IMR-90 (cell line): ENCODE measurements at regions not wholly inside any gene's neighbourhood (a gene's known extent, or its start where the extent isn't known, plus 50 kb on each side); places are given as distances from the start of the nearest gene placed in this dataset.

Experiments used
- ATAC-seq: fragments of 200-7000 bp; cut with Tn5 transposase; 2 replicates; pipeline ENCODE4 v1.9.1; 2020; ENCODE audit warnings: low read depth, mild to moderate bottlenecking, moderate library complexity
- BruUV-seq: library from RNA; stranded (reverse); fragments of 400-500 nt; replicated peaks from 2 replicates; lab custom pipeline; 2021; lab: Mats Ljungman, UMichigan
- CTCF ChIA-PET: fragments of 300-600 bp; formaldehyde crosslinking; extraction: SDS; loops from one replicate; lab custom pipeline; 2021; ENCODE audit warnings: antibody characterized with exemption; lab: Yijun Ruan, JAX
- POLR2A ChIA-PET: fragments of 300-600 bp; sonication (Branson Sonifier 250); formaldehyde crosslinking; loops from one replicate; lab custom pipeline; 2022; ENCODE audit warnings: antibody characterized with exemption; ENCODE audit not compliant: unreplicated experiment; lab: Charles Lee
- DNase-seq: peaks from one replicate; pipeline ENCODE4 v3.0.0; 2013
- H2AFZ ChIP-seq: replicated peaks from 2 replicates; pipeline ENCODE3; 2013; ENCODE audit warnings: low read length, mild to moderate bottlenecking; ENCODE audit not compliant: poor library complexity
- H2AK5ac ChIP-seq: 2 replicates; pipeline ENCODE4 v1.6.1; 2013; ENCODE audit warnings: low read depth, low read length, inconsistent platforms
- H2AK9ac ChIP-seq: replicated peaks from 2 replicates; pipeline ENCODE3; 2013; ENCODE audit warnings: mild to moderate bottlenecking, low read depth, low read length, moderate library complexity; ENCODE audit not compliant: poor library complexity
- H2BK120ac ChIP-seq: 2 replicates; pipeline ENCODE4 v1.6.1; 2013; ENCODE audit warnings: low read depth, low read length, inconsistent platforms
- H2BK15ac ChIP-seq: 3 replicates; pipeline ENCODE4 v1.6.1; 2013; ENCODE audit warnings: low read depth, low read length, inconsistent platforms
- H2BK20ac ChIP-seq: 2 replicates; pipeline ENCODE4 v1.6.1; 2013; ENCODE audit warnings: low read depth, mild to moderate bottlenecking, inconsistent platforms, low read length, moderate library complexity
- H2BK5ac ChIP-seq: 2 replicates; pipeline ENCODE4 v1.6.1; 2013; ENCODE audit warnings: mild to moderate bottlenecking, low read depth, low read length, inconsistent platforms; ENCODE audit not compliant: poor library complexity, severe bottlenecking
- H3K14ac ChIP-seq: replicated peaks from 2 replicates; pipeline ENCODE4 v1.6.1; 2013; ENCODE audit warnings: low read depth, low read length, inconsistent platforms
- H3K18ac ChIP-seq: 2 replicates; pipeline ENCODE4 v1.6.1; 2013; ENCODE audit warnings: low read depth, low read length, control low read depth
- H3K23ac ChIP-seq: 2 replicates; pipeline ENCODE4 v1.6.1; 2013; ENCODE audit warnings: low read depth, low read length, inconsistent platforms
- H3K27ac ChIP-seq: 2 replicates; pipeline ENCODE4 v1.5.1; 2013; ENCODE audit warnings: mild to moderate bottlenecking, control low read depth, low read length; ENCODE audit not compliant: insufficient read depth
- H3K27me3 ChIP-seq: 2 replicates; pipeline ENCODE4 v1.6.1; 2013; ENCODE audit warnings: low read length; ENCODE audit not compliant: control insufficient read depth, insufficient read depth
- H3K36me3 ChIP-seq: 2 replicates; pipeline ENCODE4 v1.6.1; 2013; ENCODE audit warnings: low read length, mixed read lengths; ENCODE audit not compliant: control insufficient read depth, insufficient read depth
- H3K4ac ChIP-seq: 2 replicates; pipeline ENCODE4 v1.6.1; 2013; ENCODE audit warnings: low read depth, low read length, inconsistent platforms
- H3K4me1 ChIP-seq: 2 replicates; pipeline ENCODE4 v1.6.1; 2013; ENCODE audit warnings: low read length, mixed read lengths; ENCODE audit not compliant: control insufficient read depth, insufficient read depth
- H3K4me2 ChIP-seq: 2 replicates; pipeline ENCODE4 v1.6.1; 2013; ENCODE audit warnings: low read depth, mild to moderate bottlenecking, control low read depth, low read length, moderate library complexity
- H3K4me3 ChIP-seq: 2 replicates; pipeline ENCODE4 v1.5.1; 2013; ENCODE audit warnings: low read depth, mild to moderate bottlenecking, control low read depth, low read length, moderate library complexity; ENCODE audit not compliant: insufficient read depth
- H3K56ac ChIP-seq: 2 replicates; pipeline ENCODE4 v1.6.1; 2013; ENCODE audit warnings: low read length, inconsistent platforms; ENCODE audit not compliant: insufficient read depth; ENCODE audit errors: extremely low read depth
- H3K79me1 ChIP-seq, 2 experiments: 2 replicates each; pipeline ENCODE4 v1.6.1; 2013; ENCODE audit warnings: low read length in 2 of 2, inconsistent platforms in 1 of 2, low read depth in 1 of 2
- H3K9ac ChIP-seq: 2 replicates; pipeline ENCODE4 v1.6.1; 2013; ENCODE audit warnings: low read depth, low read length, control low read depth
- H3K9me1 ChIP-seq: 2 replicates; pipeline ENCODE4 v1.6.1; 2013; ENCODE audit warnings: low read length, inconsistent platforms; ENCODE audit not compliant: insufficient read depth
- H3K9me3 ChIP-seq: 2 replicates; pipeline ENCODE4 v1.6.1; 2013; ENCODE audit warnings: low read length; ENCODE audit not compliant: control insufficient read depth, insufficient read depth
- H4K20me1 ChIP-seq: 2 replicates; pipeline ENCODE4 v1.6.1; 2013; ENCODE audit warnings: low read length, inconsistent platforms; ENCODE audit not compliant: insufficient read depth
- H4K5ac ChIP-seq: 2 replicates; pipeline ENCODE4 v1.6.1; 2013; ENCODE audit warnings: mild to moderate bottlenecking, low read depth, low read length, control low read depth
- H4K8ac ChIP-seq, 2 experiments: 2 replicates each; pipeline ENCODE4 v1.6.1; 2013; ENCODE audit warnings: low read depth in 2 of 2, low read length in 2 of 2, control low read depth in 1 of 2, inconsistent platforms in 1 of 2
- H4K91ac ChIP-seq: 2 replicates; pipeline ENCODE4 v1.6.1; 2013; ENCODE audit warnings: low read depth, low read length, inconsistent platforms; ENCODE audit not compliant: insufficient read depth
- NFE2L2 ChIP-seq: fragments of 150-350 bp; IDR thresholded peaks from 2 replicates; pipeline ENCODE4 v1.6.1; 2016; ENCODE audit warnings: low read depth, mild to moderate bottlenecking, low read length
- WGBS, 2 experiments: methylation state at CpG; one replicate each; pipeline versions ENCODE4 v1.1.5 to v1.1.7; 2013; ENCODE audit warnings: missing lambda C conversion rate in 2 of 2; ENCODE audit not compliant: insufficient read length in 1 of 2; ENCODE audit errors: extremely low coverage in 2 of 2; 5-methylcytosine and 5-hydroxymethylcytosine counted together
- dilution Hi-C: fragments of 300-500 bp; cut with HindIII; formaldehyde crosslinking; loops from one replicate; pipeline ENCODE4 v1.14.3; 2018; ENCODE audit warnings: low sequenced_read_pairs; ENCODE audit not compliant: unreplicated experiment
- in situ Hi-C: fragments of 300-500 bp; cut with MboI; formaldehyde crosslinking; loops from 3 replicates; pipeline ENCODE4 v1.14.3; 2019; ENCODE audit warnings: low sequenced_read_pairs, inconsistent platforms, mixed read lengths
- intact Hi-C: fragments of 100-400 bp; cut with micrococcal nuclease; formaldehyde crosslinking; loops from 2 replicates; pipeline ENCODE4 v1.10.0; 2022

GRCh38 chr1:5408401-5408800 lies 583.8 kb downstream of the NPHP4 start:
- Histone ChIP-seq H4K5ac (no peak overlapping the region), H3K23ac (no peak overlapping the region), H4K8ac (no peak overlapping the region), H2AK9ac (no peak overlapping the region), H3K36me3 (no peaks in the 10 kb centered on the region), H2AK5ac (no peak overlapping the region), H3K9ac (no peak overlapping the region), H3K79me1 (no peaks in the 10 kb centered on the region), H3K27me3 (no peaks in the 10 kb centered on the region), H3K9me3 (peaks cover 48% of the 10 kb centered on the region), H4K20me1 (no peaks in the 10 kb centered on the region), H2AFZ (no peak overlapping the region), H2BK15ac (no peak overlapping the region), H3K4ac (no peak overlapping the region), H3K4me3 (no peak overlapping the region), H3K56ac (no peak overlapping the region), H3K27ac (no peak overlapping the region), H3K4me2 (no peak overlapping the region), H3K18ac (no peak overlapping the region), H3K4me1 (no peaks in the 10 kb centered on the region), H2BK5ac (no peak overlapping the region), H2BK20ac (no peak overlapping the region), H3K9me1 (no peaks in the 10 kb centered on the region), H3K14ac (no peak overlapping the region), H2BK120ac (no peak overlapping the region), H4K91ac (no peak overlapping the region)
- DNase-seq (no peak), ATAC-seq (no peak)
- ChIA-PET POLR2A (no interaction called here), CTCF (no interaction called here)
- in situ Hi-C loops (no loop called here), intact Hi-C loops (no loop called here), dilution Hi-C loops (no loop called here)
- BruUV-seq = no TSS peak
- WGBS, 2 experiments = no CpG with 5 or more reads among the region's 1 CpG
- no peak for TF ChIP-seq NFE2L2
